ENCODE measurements at regions not wholly inside any gene's neighbourhood (a gene's known extent, or its start where the extent isn't known, plus 50 kb on each side); places are given as distances from the start of the nearest gene placed in this dataset.

DNA sequence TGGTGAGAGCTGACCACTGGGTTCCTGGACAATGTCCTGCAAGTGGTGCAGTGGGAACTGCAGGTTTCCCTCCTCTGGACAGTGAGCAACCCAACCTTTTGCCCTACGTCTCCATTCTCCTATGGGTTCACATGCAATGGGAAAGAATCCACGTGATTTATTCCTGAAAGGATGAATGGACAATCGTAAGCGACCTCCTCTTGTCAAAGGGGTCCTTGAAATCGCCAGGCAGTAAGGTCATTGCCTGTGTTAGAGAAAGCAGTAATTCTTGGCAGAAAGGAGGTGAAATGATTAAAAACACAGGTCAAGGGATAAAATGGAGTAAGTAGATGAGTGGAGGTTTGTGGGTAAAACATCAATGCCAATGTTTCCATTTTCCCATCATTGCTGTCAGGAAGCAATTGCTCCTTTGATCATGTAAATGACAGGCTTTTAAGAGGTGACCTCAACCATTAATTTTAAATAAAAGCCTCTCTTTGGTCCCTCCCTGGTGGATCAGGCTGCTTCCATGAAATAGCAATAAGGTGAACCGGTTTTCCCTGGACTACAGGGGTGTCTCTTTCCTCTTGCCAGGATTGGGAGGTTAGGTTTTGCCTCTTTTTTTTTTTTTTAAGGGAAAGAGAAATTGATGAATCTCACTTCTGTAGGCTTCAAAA, 330.0 kb upstream of the PRKCQ start:
- no peaks in the 10 kb centered on the region for H3K27me3 ChIP-seq (ENCODE audit: control insufficient read depth in 3 of 3, insufficient read depth in 3 of 3, low read depth in 1 of 3, low read length in 3 of 3)
- H4K8ac ChIP-seq (ENCODE audit: low read depth, low read length) = no peak overlapping the region
- H3K4ac ChIP-seq (ENCODE audit: low read length) = no peak overlapping the region
- no peak overlapping the region for H3K4me3 ChIP-seq (ENCODE audit: low read length in 2 of 2)
- peaks cover 0 to 2% of the 10 kb centered on the region in 2 donors for H3K9me3 ChIP-seq (replicated peaks in 1 of 2; ENCODE audit: control insufficient read depth in 2 of 2, insufficient read depth in 1 of 2, low read depth in 1 of 2, low read length in 2 of 2)
- no peak overlapping the region for H3K14ac ChIP-seq (ENCODE audit: low read length)
- no peak overlapping the region for H2BK15ac ChIP-seq (ENCODE audit: low read length)
- no peak for DNase-seq (ENCODE audit: low spot score)
- no peak overlapping the region for H3K23ac ChIP-seq (ENCODE audit: low read depth, low read length, poor library complexity)
- H3K18ac ChIP-seq (ENCODE audit: low read length) = no peak overlapping the region
- no peak overlapping the region for H2BK120ac ChIP-seq (ENCODE audit: low read depth, low read length)
- no peak overlapping the region for H2BK5ac ChIP-seq (ENCODE audit: low read length)
- H3K27ac ChIP-seq (replicated peaks; ENCODE audit: low read length) = no peak overlapping the region
- no peak overlapping the region for H3K4me2 ChIP-seq (ENCODE audit: insufficient read depth, low read length, poor library complexity, severe bottlenecking)
- no peaks in the 10 kb centered on the region for H3K79me1 ChIP-seq (ENCODE audit: low read depth, low read length)
- H2AFZ ChIP-seq (ENCODE audit: low read length) = no peak overlapping the region
- H3K9ac ChIP-seq (ENCODE audit: low read depth, low read length, poor library complexity) = no peak overlapping the region
- no peaks in the 10 kb centered on the region for H3K36me3 ChIP-seq (replicated peaks in 1 of 2; ENCODE audit: control insufficient read depth in 2 of 2, insufficient read depth in 2 of 2, low read length in 2 of 2)
- no peak overlapping the region for H2AK5ac ChIP-seq (ENCODE audit: low read depth, low read length)
- WGBS, 2 donors (ENCODE audit: extremely low coverage in 2 of 2, insufficient read length in 2 of 2, insufficient replicate concordance in 1 of 2) = no CpG with 5 or more reads among the region's 6 CpGs
- H4K91ac ChIP-seq (ENCODE audit: low read depth, low read length, poor library complexity) = no peak overlapping the region
- no peak overlapping the region for H2BK12ac ChIP-seq (ENCODE audit: low read length)
- H3K4me1 ChIP-seq (ENCODE audit: control insufficient read depth in 2 of 2, insufficient read depth in 1 of 2, low read depth in 1 of 2, low read length in 2 of 2) = no peaks in the 10 kb centered on the region

GRCh38 chr10:6907877-6908530, 327.9 kb upstream of the PRKCQ start:
- no peak for DNase-seq (ENCODE audit: low spot score)
- no peak overlapping the region for H2BK12ac ChIP-seq (ENCODE audit: low read length)
- no peaks in the 10 kb centered on the region for H3K79me1 ChIP-seq (ENCODE audit: low read depth, low read length)
- no peak overlapping the region for H3K27ac ChIP-seq (replicated peaks; ENCODE audit: low read length)
- no peaks in the 10 kb centered on the region for H3K27me3 ChIP-seq (ENCODE audit: control insufficient read depth in 3 of 3, insufficient read depth in 3 of 3, low read depth in 1 of 3, low read length in 3 of 3)
- no peak overlapping the region for H3K23ac ChIP-seq (ENCODE audit: low read depth, low read length, poor library complexity)
- no peak overlapping the region for H4K91ac ChIP-seq (ENCODE audit: low read depth, low read length, poor library complexity)
- H3K4ac ChIP-seq (ENCODE audit: low read length) = no peak overlapping the region
- H3K4me3 ChIP-seq (ENCODE audit: low read length in 2 of 2) = no peak overlapping the region
- no peak overlapping the region for H2AFZ ChIP-seq (ENCODE audit: low read length)
- H2BK5ac ChIP-seq (ENCODE audit: low read length) = no peak overlapping the region
- H4K8ac ChIP-seq (ENCODE audit: low read depth, low read length) = no peak overlapping the region
- no peak overlapping the region for H2BK15ac ChIP-seq (ENCODE audit: low read length)
- WGBS, 2 donors (ENCODE audit: extremely low coverage in 2 of 2, insufficient read length in 2 of 2, insufficient replicate concordance in 1 of 2) = no CpG with 5 or more reads among the region's 4 CpGs
- H3K18ac ChIP-seq (ENCODE audit: low read length) = no peak overlapping the region
- no peak overlapping the region for H3K14ac ChIP-seq (ENCODE audit: low read length)
- H3K36me3 ChIP-seq (replicated peaks in 1 of 2; ENCODE audit: control insufficient read depth in 2 of 2, insufficient read depth in 2 of 2, low read length in 2 of 2) = no peaks in the 10 kb centered on the region
- H2AK5ac ChIP-seq (ENCODE audit: low read depth, low read length) = no peak overlapping the region
- H2BK120ac ChIP-seq (ENCODE audit: low read depth, low read length) = no peak overlapping the region
- H3K9ac ChIP-seq (ENCODE audit: low read depth, low read length, poor library complexity) = no peak overlapping the region
- H3K4me1 ChIP-seq (ENCODE audit: control insufficient read depth in 2 of 2, insufficient read depth in 1 of 2, low read depth in 1 of 2, low read length in 2 of 2) = no peaks in the 10 kb centered on the region
- H3K9me3 ChIP-seq (replicated peaks in 1 of 2; ENCODE audit: control insufficient read depth in 2 of 2, insufficient read depth in 1 of 2, low read depth in 1 of 2, low read length in 2 of 2) = peaks cover 0 to 4% of the 10 kb centered on the region in 2 donors
- no peak overlapping the region for H3K4me2 ChIP-seq (ENCODE audit: insufficient read depth, low read length, poor library complexity, severe bottlenecking)

DNA sequence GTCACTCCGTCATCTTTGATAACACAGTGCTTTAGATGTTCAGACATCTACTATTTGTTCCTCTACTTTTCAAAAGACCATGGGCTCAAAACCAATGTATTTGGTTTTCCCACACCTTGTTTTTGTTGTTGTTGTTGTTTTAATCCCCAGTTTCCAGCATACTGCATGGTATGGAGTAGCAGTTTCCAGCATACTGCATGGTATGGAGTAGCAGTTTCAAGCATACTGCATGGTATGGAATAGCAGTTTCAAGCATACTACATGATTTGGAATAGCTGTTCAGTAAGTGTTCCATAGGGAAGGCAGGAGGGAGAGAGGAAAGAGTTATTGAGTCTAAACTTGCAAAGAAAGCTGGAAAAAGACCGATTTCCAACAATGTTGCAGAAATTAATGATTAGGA, 314.3 kb upstream of the PRKCQ start:
- peaks cover 0 to 2% of the 10 kb centered on the region in 2 donors for H3K4me1 ChIP-seq (ENCODE audit: control insufficient read depth in 2 of 2, insufficient read depth in 1 of 2, low read depth in 1 of 2, low read length in 2 of 2)
- no peak overlapping the region for H3K4me2 ChIP-seq (ENCODE audit: insufficient read depth, low read length, poor library complexity, severe bottlenecking)
- H3K9me3 ChIP-seq (replicated peaks in 1 of 2; ENCODE audit: control insufficient read depth in 2 of 2, insufficient read depth in 1 of 2, low read depth in 1 of 2, low read length in 2 of 2) = peaks cover 0 to 2% of the 10 kb centered on the region in 2 donors
- H2AFZ ChIP-seq (ENCODE audit: low read length) = no peak overlapping the region
- no peak overlapping the region for H2BK15ac ChIP-seq (ENCODE audit: low read length)
- no peak overlapping the region for H2BK120ac ChIP-seq (ENCODE audit: low read depth, low read length)
- H3K79me1 ChIP-seq (ENCODE audit: low read depth, low read length) = no peaks in the 10 kb centered on the region
- no peak overlapping the region for H3K14ac ChIP-seq (ENCODE audit: low read length)
- no peaks in the 10 kb centered on the region for H3K36me3 ChIP-seq (replicated peaks in 1 of 2; ENCODE audit: control insufficient read depth in 2 of 2, insufficient read depth in 2 of 2, low read length in 2 of 2)
- no peak overlapping the region for H2AK5ac ChIP-seq (ENCODE audit: low read depth, low read length)
- no peak overlapping the region for H3K27ac ChIP-seq (replicated peaks; ENCODE audit: low read length)
- no peak overlapping the region for H3K9ac ChIP-seq (ENCODE audit: low read depth, low read length, poor library complexity)
- no peak overlapping the region for H2BK5ac ChIP-seq (ENCODE audit: low read length)
- no peak overlapping the region for H3K23ac ChIP-seq (ENCODE audit: low read depth, low read length, poor library complexity)
- H2BK12ac ChIP-seq (ENCODE audit: low read length) = no peak overlapping the region
- H3K4ac ChIP-seq (ENCODE audit: low read length) = no peak overlapping the region
- no peak overlapping the region for H3K4me3 ChIP-seq (ENCODE audit: low read length in 2 of 2)
- DNase-seq (ENCODE audit: low spot score) = no peak
- no peak overlapping the region for H4K91ac ChIP-seq (ENCODE audit: low read depth, low read length, poor library complexity)
- no peak overlapping the region for H3K18ac ChIP-seq (ENCODE audit: low read length)
- WGBS, 2 donors (ENCODE audit: extremely low coverage in 2 of 2, insufficient read length in 2 of 2, insufficient replicate concordance in 1 of 2) = no CpG with 5 or more reads among the region's 2 CpGs
- no peaks in the 10 kb centered on the region for H3K27me3 ChIP-seq (ENCODE audit: control insufficient read depth in 3 of 3, insufficient read depth in 3 of 3, low read depth in 1 of 3, low read length in 3 of 3)
- H4K8ac ChIP-seq (ENCODE audit: low read depth, low read length) = no peak overlapping the region

- no peak overlapping the region for H2BK12ac ChIP-seq (ENCODE audit: low read length)
- H3K18ac ChIP-seq (ENCODE audit: low read length) = no peak overlapping the region
- no peak overlapping the region for H3K4me3 ChIP-seq (ENCODE audit: low read length in 2 of 2)
- H3K9me3 ChIP-seq (replicated peaks in 1 of 2; ENCODE audit: control insufficient read depth in 2 of 2, insufficient read depth in 1 of 2, low read depth in 1 of 2, low read length in 2 of 2) = peaks cover 0 to 2% of the 10 kb centered on the region in 2 donors
- no CpG with 5 or more reads among the region's 2 CpGs for WGBS, 2 donors (ENCODE audit: extremely low coverage in 2 of 2, insufficient read length in 2 of 2, insufficient replicate concordance in 1 of 2)
- H4K91ac ChIP-seq (ENCODE audit: low read depth, low read length, poor library complexity) = no peak overlapping the region
- no peaks in the 10 kb centered on the region for H3K36me3 ChIP-seq (replicated peaks in 1 of 2; ENCODE audit: control insufficient read depth in 2 of 2, insufficient read depth in 2 of 2, low read length in 2 of 2)
- H3K14ac ChIP-seq (ENCODE audit: low read length) = no peak overlapping the region
- no peaks in the 10 kb centered on the region for H3K27me3 ChIP-seq (ENCODE audit: control insufficient read depth in 3 of 3, insufficient read depth in 3 of 3, low read depth in 1 of 3, low read length in 3 of 3)
- no peak overlapping the region for H2BK5ac ChIP-seq (ENCODE audit: low read length)
- no peak for DNase-seq (ENCODE audit: low spot score)
- H2AK5ac ChIP-seq (ENCODE audit: low read depth, low read length) = no peak overlapping the region
- no peak overlapping the region for H3K23ac ChIP-seq (ENCODE audit: low read depth, low read length, poor library complexity)
- peaks cover 0 to 3% of the 10 kb centered on the region in 2 donors for H3K4me1 ChIP-seq (ENCODE audit: control insufficient read depth in 2 of 2, insufficient read depth in 1 of 2, low read depth in 1 of 2, low read length in 2 of 2)
- H4K8ac ChIP-seq (ENCODE audit: low read depth, low read length) = no peak overlapping the region
- H3K27ac ChIP-seq (replicated peaks; ENCODE audit: low read length) = no peak overlapping the region
- H3K4me2 ChIP-seq (ENCODE audit: insufficient read depth, low read length, poor library complexity, severe bottlenecking) = no peak overlapping the region
- no peak overlapping the region for H2AFZ ChIP-seq (ENCODE audit: low read length)
- H3K9ac ChIP-seq (ENCODE audit: low read depth, low read length, poor library complexity) = no peak overlapping the region
- no peak overlapping the region for H2BK15ac ChIP-seq (ENCODE audit: low read length)
- no peak overlapping the region for H2BK120ac ChIP-seq (ENCODE audit: low read depth, low read length)
- no peaks in the 10 kb centered on the region for H3K79me1 ChIP-seq (ENCODE audit: low read depth, low read length)
- no peak overlapping the region for H3K4ac ChIP-seq (ENCODE audit: low read length)
These were observed 312.8 kb upstream of the PRKCQ start for GRCh38 chr10:6892864-6893263.

Data from neuronal stem cell (in vitro differentiated cells).